ENCODE measurements at regions not wholly inside any gene's neighbourhood (a gene's known extent, or its start where the extent isn't known, plus 50 kb on each side); places are given as distances from the start of the nearest gene placed in this dataset.

- BruUV-seq (replicated peaks), result no TSS peak
- no peak overlapping the region for H3K4me2 ChIP-seq (ENCODE audit: insufficient read depth, low read length)
Measured at GRCh38 chr21:43318841-43319781, 107.8 kb downstream of the SIK1 start.

More at GRCh38 chr21:43318841-43319781, 107.8 kb downstream of the SIK1 start:
- Histone ChIP-seq H3K27me3 (ENCODE audit: control insufficient read depth in 2 of 2, insufficient read depth in 2 of 2, low read length in 2 of 2) (no peaks in the 10 kb centered on the region), H4K20me1 (replicated peaks; ENCODE audit: control insufficient read depth, extremely low read depth, insufficient read depth, low read length) (no peaks in the 10 kb centered on the region), H3K9me3 (replicated peaks; ENCODE audit: control insufficient read depth, insufficient read depth, low read length) (no peaks in the 10 kb centered on the region), H3K4me1 (ENCODE audit: control insufficient read depth, extremely low read depth, insufficient read depth, low read length) (no peaks in the 10 kb centered on the region), H3K4me3 (replicated peaks in 1 of 3; ENCODE audit: insufficient read depth in 1 of 3, low read depth in 1 of 3, low read length in 3 of 3) (no peak overlapping the region), H3K79me2 (ENCODE audit: control insufficient read depth, insufficient read depth, low read length) (no peaks in the 10 kb centered on the region), H2AFZ (ENCODE audit: low read depth, low read length) (no peak overlapping the region), H3K27ac (ENCODE audit: insufficient read depth, low read depth, low read length) (no peak overlapping the region), H3K36me3 (ENCODE audit: control insufficient read depth in 2 of 2, extremely low read depth in 1 of 2, insufficient read depth in 2 of 2, low read length in 2 of 2) (no peaks in the 10 kb centered on the region), H3K9ac (replicated peaks; ENCODE audit: extremely low read depth, insufficient read depth, low read length) (no peak overlapping the region), H3K9me1 (replicated peaks; ENCODE audit: control insufficient read depth, extremely low read depth, insufficient read depth, low read length) (no peaks in the 10 kb centered on the region)
- FAIRE-seq (no peak), DNase-seq (ENCODE audit: low read depth, low spot score) (no peak)
- ChIA-PET POLR2A (no interaction called here), CTCF (interaction anchor here (2.0 kb wide), 1 partner anchor 13 kb away, joined by 5 read pairs; no protein-coding TSS in a partner anchor)
- intact Hi-C loops (cut with micrococcal nuclease) (no loop called here), dilution Hi-C loops (cut with MboI; ENCODE audit: extremely low pct_ligation_motif_present, low sequenced_read_pairs) (no loop called here)
- no peak for TF ChIP-seq EZH2 (IDR thresholded peaks at IDR 0.05; ENCODE audit: borderline replicate concordance, low read depth, low read length, severe bottlenecking)
- TF ChIP-seq MYC (IDR thresholded peaks at IDR 0.05; ENCODE audit: low read depth, low read length), result no peak
- TF ChIP-seq POLR2A (IDR thresholded peaks at IDR 0.05; ENCODE audit: low read depth, low read length), result no peak
- TF ChIP-seq GATA2 (IDR thresholded peaks at IDR 0.05; ENCODE audit: insufficient read depth, insufficient read length, low read depth, low read length), result no peak
- no peak for TF ChIP-seq CTCF (IDR thresholded peaks at IDR 0.05; ENCODE audit: extremely low read depth in 1 of 2, insufficient read depth in 1 of 2, low read depth in 1 of 2, low read length in 2 of 2)
- TF ChIP-seq MAX (IDR thresholded peaks at IDR 0.05; ENCODE audit: insufficient read depth, insufficient read length), result no peak
- TF ChIP-seq JUN (IDR thresholded peaks at IDR 0.05; ENCODE audit: borderline replicate concordance, insufficient read depth, insufficient read length, low read depth), result no peak
- no peak for TF ChIP-seq FOS (IDR thresholded peaks at IDR 0.05; ENCODE audit: borderline replicate concordance, insufficient read depth, low read length)
- TF ChIP-seq POLR2AphosphoS5 (IDR thresholded peaks at IDR 0.05; ENCODE audit: insufficient read depth, low read depth, low read length), result no peak
